GM20000 (cell line): ENCODE measurements at regions not wholly inside any gene's neighbourhood (a gene's known extent, or its start where the extent isn't known, plus 50 kb on each side); places are given as distances from the start of the nearest gene placed in this dataset.
"Not testable (repeated sequence)": the region's sequence is repeated elsewhere in the genome, so short reads cannot be mapped to it uniquely, and the experiment has no call there.

Experiments
- DNase-seq: peaks from one replicate; pipeline ENCODE4 v3.0.0; 2012; ENCODE audit warnings: low spot score
- CTCF ChIP-seq: IDR thresholded peaks from 2 replicates; pipeline ENCODE4 v1.5.1; 2012; ENCODE audit warnings: mild to moderate bottlenecking, control low read depth; ENCODE audit errors: extremely low read depth, missing control alignments

GRCh38 chr13:52924289-52925148 lies 76.1 kb upstream of the PCDH8 start:
- TF ChIP-seq CTCF, result no peak
- no peak for DNase-seq

- no peak for TF ChIP-seq CTCF
- no peak for DNase-seq
Observed at GRCh38 chr13:52922961-52923360, 74.5 kb upstream of the PCDH8 start.

- peak; percentile 47 for DNase-seq
- no peak for TF ChIP-seq CTCF
Observed at GRCh38 chr13:52921194-52921593, 72.8 kb upstream of the PCDH8 start.

GRCh38 chr13:52916486-52916990 lies 68.1 kb upstream of the PCDH8 start:
- no peak for TF ChIP-seq CTCF
- no peak for DNase-seq

- TF ChIP-seq CTCF, result no peak
- DNase-seq, result no peak
Observed at GRCh38 chr13:52911340-52911739, 62.9 kb upstream of the PCDH8 start.

GRCh38 chr13:52910318-52910717 lies 61.9 kb upstream of the PCDH8 start:
- DNase-seq, result not testable (repeated sequence)

- no peak for TF ChIP-seq CTCF
- no peak for DNase-seq
Observed at GRCh38 chr13:52906122-52906903, 57.9 kb upstream of the PCDH8 start.
